ENCODE measurements at regions not wholly inside any gene's neighbourhood (a gene's known extent, or its start where the extent isn't known, plus 50 kb on each side); places are given as distances from the start of the nearest gene placed in this dataset.

DNA sequence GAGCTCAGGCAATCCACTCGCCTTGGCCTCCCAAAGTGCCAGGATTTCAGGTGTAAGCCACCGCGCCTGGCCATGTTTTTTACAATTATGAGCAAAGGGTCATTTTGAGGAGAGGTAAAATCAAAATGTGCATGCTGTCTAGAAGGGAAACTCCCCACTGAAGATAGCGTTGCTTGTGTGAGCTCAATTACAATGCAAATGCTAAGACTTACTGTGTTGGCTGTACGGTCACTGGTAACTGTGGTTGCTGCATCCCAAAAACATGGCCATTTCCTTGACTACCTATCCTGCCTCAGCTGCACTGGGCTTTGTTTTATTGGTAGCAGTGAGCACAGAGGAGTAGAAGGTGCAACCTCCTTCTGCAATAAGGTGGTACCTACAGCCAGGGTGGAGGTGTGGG, 77.4 kb upstream of the SPATA31E1 start:
- TF ChIP-seq, protein P1, sequence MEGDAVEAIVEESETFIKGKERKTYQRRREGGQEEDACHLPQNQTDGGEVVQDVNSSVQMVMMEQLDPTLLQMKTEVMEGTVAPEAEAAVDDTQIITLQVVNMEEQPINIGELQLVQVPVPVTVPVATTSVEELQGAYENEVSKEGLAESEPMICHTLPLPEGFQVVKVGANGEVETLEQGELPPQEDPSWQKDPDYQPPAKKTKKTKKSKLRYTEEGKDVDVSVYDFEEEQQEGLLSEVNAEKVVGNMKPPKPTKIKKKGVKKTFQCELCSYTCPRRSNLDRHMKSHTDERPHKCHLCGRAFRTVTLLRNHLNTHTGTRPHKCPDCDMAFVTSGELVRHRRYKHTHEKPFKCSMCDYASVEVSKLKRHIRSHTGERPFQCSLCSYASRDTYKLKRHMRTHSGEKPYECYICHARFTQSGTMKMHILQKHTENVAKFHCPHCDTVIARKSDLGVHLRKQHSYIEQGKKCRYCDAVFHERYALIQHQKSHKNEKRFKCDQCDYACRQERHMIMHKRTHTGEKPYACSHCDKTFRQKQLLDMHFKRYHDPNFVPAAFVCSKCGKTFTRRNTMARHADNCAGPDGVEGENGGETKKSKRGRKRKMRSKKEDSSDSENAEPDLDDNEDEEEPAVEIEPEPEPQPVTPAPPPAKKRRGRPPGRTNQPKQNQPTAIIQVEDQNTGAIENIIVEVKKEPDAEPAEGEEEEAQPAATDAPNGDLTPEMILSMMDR (IDR thresholded peaks at IDR 0.05) = no peak
- TF ChIP-seq POLR2A (IDR thresholded peaks at IDR 0.05) = no peak
